BE2C (cell line): ENCODE measurements at regions not wholly inside any gene's neighbourhood (a gene's known extent, or its start where the extent isn't known, plus 50 kb on each side); places are given as distances from the start of the nearest gene placed in this dataset.

Experiments used
- DNase-seq: peaks from one replicate; pipeline ENCODE4 v3.0.0-alpha.2; 2020
- H3K27me3 ChIP-seq: fragments of 250-450 bp; sonication (Bioruptor Pico); 2 replicates; pipeline ENCODE4 v1.5.1; 2020; ENCODE audit warnings: mild to moderate bottlenecking
- H3K36me3 ChIP-seq: fragments of 250-450 bp; sonication (Bioruptor Pico); 2 replicates; pipeline ENCODE4 v1.5.1; 2020; ENCODE audit warnings: mild to moderate bottlenecking
- H3K4me1 ChIP-seq: fragments of 250-450 bp; sonication (Bioruptor Pico); 2 replicates; pipeline ENCODE4 v1.5.1; 2020
- H3K4me3 ChIP-seq: 2 replicates; pipeline ENCODE4 v1.5.1; 2011; ENCODE audit warnings: low read depth, low read length
- H3K9me3 ChIP-seq: fragments of 250-450 bp; sonication (Bioruptor Pico); 2 replicates; pipeline ENCODE4 v1.5.1; 2020
- TF ChIP-seq, protein P1 (sequence below): IDR thresholded peaks from 2 replicates; pipeline ENCODE4 v1.5.1; 2012; ENCODE audit warnings: mild to moderate bottlenecking, low read depth, low read length

DNA sequence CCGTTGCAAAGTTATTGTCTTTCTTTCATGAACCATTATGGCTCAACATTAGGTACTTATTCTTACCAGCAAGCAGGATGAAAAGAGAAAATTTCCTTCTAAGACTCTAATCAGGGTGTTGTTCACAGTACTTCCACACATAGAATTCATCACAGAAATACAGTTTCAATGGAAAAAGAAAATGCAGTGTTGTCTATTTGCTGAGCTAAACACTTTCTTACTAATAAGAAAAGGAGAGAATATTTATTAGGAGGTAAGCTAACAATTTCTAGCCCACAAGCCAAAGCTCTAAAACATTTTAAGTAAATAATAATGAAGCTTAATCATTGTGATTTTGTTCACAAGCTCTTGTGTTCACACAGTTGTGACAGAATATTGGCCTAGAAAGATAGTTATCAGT lies 1772.8 kb upstream of the PCDH7 start:
- Histone ChIP-seq H3K4me1 (no peaks in the 10 kb centered on the region), H3K36me3 (no peaks in the 10 kb centered on the region), H3K9me3 (no peaks in the 10 kb centered on the region), H3K4me3 (no peak overlapping the region), H3K27me3 (no peaks in the 10 kb centered on the region)
- DNase-seq, result no peak
- TF ChIP-seq, protein P1, sequence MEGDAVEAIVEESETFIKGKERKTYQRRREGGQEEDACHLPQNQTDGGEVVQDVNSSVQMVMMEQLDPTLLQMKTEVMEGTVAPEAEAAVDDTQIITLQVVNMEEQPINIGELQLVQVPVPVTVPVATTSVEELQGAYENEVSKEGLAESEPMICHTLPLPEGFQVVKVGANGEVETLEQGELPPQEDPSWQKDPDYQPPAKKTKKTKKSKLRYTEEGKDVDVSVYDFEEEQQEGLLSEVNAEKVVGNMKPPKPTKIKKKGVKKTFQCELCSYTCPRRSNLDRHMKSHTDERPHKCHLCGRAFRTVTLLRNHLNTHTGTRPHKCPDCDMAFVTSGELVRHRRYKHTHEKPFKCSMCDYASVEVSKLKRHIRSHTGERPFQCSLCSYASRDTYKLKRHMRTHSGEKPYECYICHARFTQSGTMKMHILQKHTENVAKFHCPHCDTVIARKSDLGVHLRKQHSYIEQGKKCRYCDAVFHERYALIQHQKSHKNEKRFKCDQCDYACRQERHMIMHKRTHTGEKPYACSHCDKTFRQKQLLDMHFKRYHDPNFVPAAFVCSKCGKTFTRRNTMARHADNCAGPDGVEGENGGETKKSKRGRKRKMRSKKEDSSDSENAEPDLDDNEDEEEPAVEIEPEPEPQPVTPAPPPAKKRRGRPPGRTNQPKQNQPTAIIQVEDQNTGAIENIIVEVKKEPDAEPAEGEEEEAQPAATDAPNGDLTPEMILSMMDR, result no peak

DNA sequence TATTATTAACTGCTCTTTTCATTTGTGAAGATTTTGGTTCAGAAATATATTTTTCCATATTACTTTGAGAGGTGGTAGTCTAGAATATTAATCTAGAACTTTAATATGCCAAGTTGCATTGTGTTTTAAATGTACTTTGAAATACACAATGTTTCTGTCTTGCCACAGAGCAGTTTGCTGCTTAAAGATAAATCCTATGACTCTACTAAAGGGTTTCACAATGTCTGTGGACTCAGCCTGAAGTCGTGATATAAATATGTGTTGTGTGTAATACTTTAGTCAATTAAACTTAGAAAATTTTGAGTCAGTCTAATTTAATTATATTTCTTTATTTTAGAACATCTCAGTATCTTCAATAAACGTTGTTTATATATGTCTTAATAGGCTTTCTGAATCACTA lies 1771.7 kb upstream of the PCDH7 start:
- Histone ChIP-seq H3K36me3 (no peaks in the 10 kb centered on the region), H3K27me3 (no peaks in the 10 kb centered on the region), H3K9me3 (no peaks in the 10 kb centered on the region), H3K4me1 (no peaks in the 10 kb centered on the region), H3K4me3 (no peak overlapping the region)
- DNase-seq, result no peak
- TF ChIP-seq, protein P1, result no peak

DNA sequence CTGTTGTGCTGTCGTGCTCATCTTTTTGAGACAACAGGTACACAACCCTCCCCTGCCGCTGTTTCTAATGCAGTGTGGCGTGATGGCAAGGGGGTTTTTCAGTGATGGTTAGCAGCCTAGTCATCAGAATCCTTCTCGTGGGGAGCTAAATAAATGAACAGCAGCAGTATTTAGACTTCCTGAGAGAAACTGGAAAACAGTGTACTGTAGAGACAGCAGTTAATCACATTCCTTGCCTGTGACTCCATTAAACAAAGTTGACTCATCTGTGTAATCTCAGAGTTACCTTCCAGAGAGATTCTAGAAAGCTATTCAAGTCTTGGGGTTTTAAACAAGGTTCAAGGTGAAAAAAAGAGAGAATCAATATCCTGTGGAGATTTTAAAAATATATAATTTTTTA lies 1753.2 kb upstream of the PCDH7 start:
- TF ChIP-seq, protein P1, result no peak
- no peak for DNase-seq
- no peaks in the 10 kb centered on the region for H3K36me3 ChIP-seq

DNA sequence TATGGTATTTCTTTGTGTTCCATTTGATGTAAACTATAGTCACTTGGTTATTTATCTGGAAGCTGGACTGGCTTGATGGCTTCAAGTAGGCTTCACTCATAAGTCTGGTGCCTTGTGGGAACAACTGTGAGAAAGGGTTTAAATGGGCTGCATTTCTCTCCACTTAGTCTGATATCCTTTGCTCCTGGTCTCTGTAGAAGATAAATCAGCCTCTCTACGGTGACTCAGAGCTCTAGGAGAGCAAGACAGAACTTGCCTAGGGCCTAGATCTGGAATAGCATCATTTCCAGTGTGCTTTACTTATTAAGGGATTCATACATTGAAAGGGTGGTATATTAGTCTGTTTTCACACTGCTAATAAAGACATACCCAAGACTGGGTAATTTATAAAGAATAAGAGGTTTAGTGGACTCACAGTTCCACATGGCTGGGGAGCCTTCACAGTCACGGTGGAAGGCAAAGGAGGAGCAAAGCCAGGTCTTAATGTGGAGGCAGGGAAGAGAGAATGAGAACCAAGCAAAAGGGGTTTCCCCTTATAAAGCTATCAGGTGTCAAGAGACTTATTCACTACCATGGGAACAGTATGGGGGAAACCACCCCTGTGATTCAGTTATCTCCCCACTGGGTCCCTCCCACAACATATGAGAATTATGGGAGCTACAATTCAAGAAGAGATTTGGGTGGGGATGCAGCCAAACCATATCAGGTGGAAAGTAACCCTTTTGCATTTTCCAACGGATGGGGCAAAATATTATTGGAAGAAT lies 1746.4 kb upstream of the PCDH7 start:
- H3K9me3 ChIP-seq, result no peaks in the 10 kb centered on the region
- no peak overlapping the region for H3K4me3 ChIP-seq
- no peaks in the 10 kb centered on the region for H3K4me1 ChIP-seq
- TF ChIP-seq, protein P1, result no peak
- DNase-seq, result no peak
- H3K27me3 ChIP-seq, result no peaks in the 10 kb centered on the region
- H3K36me3 ChIP-seq, result no peaks in the 10 kb centered on the region

More for the DNA sequence above, 1753.2 kb upstream of the PCDH7 start:
- Histone ChIP-seq H3K9me3 (no peaks in the 10 kb centered on the region), H3K4me1 (no peaks in the 10 kb centered on the region), H3K4me3 (no peak overlapping the region), H3K27me3 (no peaks in the 10 kb centered on the region)

DNA sequence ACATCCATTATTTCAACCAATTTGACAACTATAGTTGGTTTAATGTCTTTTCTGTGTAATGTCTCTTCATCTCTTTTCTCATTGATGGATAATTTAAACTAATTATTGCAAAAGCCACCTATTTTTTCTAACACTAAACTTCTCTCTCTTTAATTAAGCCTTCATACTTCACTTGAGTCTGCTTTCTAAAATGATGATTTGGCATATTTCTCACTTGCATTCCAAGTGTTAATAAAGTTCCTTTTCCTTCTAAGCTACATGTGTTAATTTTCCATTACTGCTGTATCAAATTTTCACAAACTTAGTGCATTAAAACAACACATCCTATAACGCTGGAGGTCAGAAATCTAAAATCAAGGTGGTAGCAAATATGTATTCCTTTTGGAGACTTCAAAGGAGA lies 1743.8 kb upstream of the PCDH7 start:
- TF ChIP-seq, protein P1, result no peak
- no peak for DNase-seq
- no peak overlapping the region for H3K4me3 ChIP-seq
- no peaks in the 10 kb centered on the region for H3K9me3 ChIP-seq
- H3K27me3 ChIP-seq, result no peaks in the 10 kb centered on the region
- no peaks in the 10 kb centered on the region for H3K4me1 ChIP-seq
- no peaks in the 10 kb centered on the region for H3K36me3 ChIP-seq

DNA sequence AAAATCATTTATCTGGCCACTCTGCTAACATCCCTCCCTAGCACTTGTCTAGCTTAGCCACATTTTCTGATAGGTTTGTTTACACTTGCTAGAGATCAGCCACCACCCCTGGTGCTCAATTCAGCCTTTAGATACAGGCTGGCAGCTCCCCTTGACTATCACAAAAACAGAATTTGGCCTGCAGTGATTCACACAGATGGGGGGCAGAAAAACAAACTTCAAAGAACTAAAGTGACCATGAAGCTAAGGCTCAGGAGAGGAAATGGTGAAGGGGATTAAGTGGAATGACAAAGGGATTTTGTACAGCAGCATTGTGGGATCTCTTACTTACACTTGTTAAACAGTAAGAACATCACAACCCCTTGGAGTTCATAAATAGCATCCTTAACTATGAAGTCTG lies 1718.0 kb upstream of the PCDH7 start:
- DNase-seq, result no peak
- no peak overlapping the region for H3K4me3 ChIP-seq
- H3K9me3 ChIP-seq, result no peaks in the 10 kb centered on the region
- H3K27me3 ChIP-seq, result no peaks in the 10 kb centered on the region
- TF ChIP-seq, protein P1, result no peak
- no peaks in the 10 kb centered on the region for H3K4me1 ChIP-seq
- H3K36me3 ChIP-seq, result no peaks in the 10 kb centered on the region
